ENCODE measurements at regions not wholly inside any gene's neighbourhood (a gene's known extent, or its start where the extent isn't known, plus 50 kb on each side); places are given as distances from the start of the nearest gene placed in this dataset.

GRCh38 chr9:116039312-116039711 is 114.3 kb upstream of the PAPPA start:
- Histone ChIP-seq H3K27me3 (ENCODE audit: insufficient read depth, low read length) (no peaks in the 10 kb centered on the region), H3K4me1 (ENCODE audit: control insufficient read depth, insufficient read depth, low read length, unreplicated experiment) (no peaks in the 10 kb centered on the region), H3K79me2 (ENCODE audit: control insufficient read depth, insufficient read depth, low read length, unreplicated experiment) (no peaks in the 10 kb centered on the region), H3K36me3 (ENCODE audit: insufficient read depth, low read length) (no peaks in the 10 kb centered on the region), H3K4me3 (ENCODE audit: low read depth, low read length) (no peak overlapping the region), H3K27ac (ENCODE audit: low read depth, low read length) (no peak overlapping the region), H2AFZ (ENCODE audit: low read length, unreplicated experiment) (peak overlapping the region; percentile 7)

- H3K4me1 ChIP-seq (ENCODE audit: control insufficient read depth, insufficient read depth, low read length, unreplicated experiment): no peaks in the 10 kb centered on the region
- no peaks in the 10 kb centered on the region for H3K36me3 ChIP-seq (ENCODE audit: insufficient read depth, low read length)
- H3K27me3 ChIP-seq (ENCODE audit: insufficient read depth, low read length): no peaks in the 10 kb centered on the region
- no peak overlapping the region for H3K27ac ChIP-seq (ENCODE audit: low read depth, low read length)
- H2AFZ ChIP-seq (ENCODE audit: low read length, unreplicated experiment): no peak overlapping the region
- no peak overlapping the region for H3K4me3 ChIP-seq (ENCODE audit: low read depth, low read length)
- no peaks in the 10 kb centered on the region for H3K79me2 ChIP-seq (ENCODE audit: control insufficient read depth, insufficient read depth, low read length, unreplicated experiment)
Observed at GRCh38 chr9:116039893-116040292, 113.7 kb upstream of the PAPPA start.

- no peak overlapping the region for H2AFZ ChIP-seq (ENCODE audit: low read length, unreplicated experiment)
- no peaks in the 10 kb centered on the region for H3K4me1 ChIP-seq (ENCODE audit: control insufficient read depth, insufficient read depth, low read length, unreplicated experiment)
- no peaks in the 10 kb centered on the region for H3K36me3 ChIP-seq (ENCODE audit: insufficient read depth, low read length)
- no peak overlapping the region for H3K27ac ChIP-seq (ENCODE audit: low read depth, low read length)
- no peak overlapping the region for H3K4me3 ChIP-seq (ENCODE audit: low read depth, low read length)
- no peaks in the 10 kb centered on the region for H3K27me3 ChIP-seq (ENCODE audit: insufficient read depth, low read length)
- no peaks in the 10 kb centered on the region for H3K79me2 ChIP-seq (ENCODE audit: control insufficient read depth, insufficient read depth, low read length, unreplicated experiment)
Observed at GRCh38 chr9:116042321-116042720, 111.3 kb upstream of the PAPPA start.

- Histone ChIP-seq H3K27ac (ENCODE audit: low read depth, low read length) (no peak overlapping the region), H3K4me1 (ENCODE audit: control insufficient read depth, insufficient read depth, low read length, unreplicated experiment) (no peaks in the 10 kb centered on the region), H3K36me3 (ENCODE audit: insufficient read depth, low read length) (no peaks in the 10 kb centered on the region)
Observed at GRCh38 chr9:116045083-116045482, 108.5 kb upstream of the PAPPA start.

DNA sequence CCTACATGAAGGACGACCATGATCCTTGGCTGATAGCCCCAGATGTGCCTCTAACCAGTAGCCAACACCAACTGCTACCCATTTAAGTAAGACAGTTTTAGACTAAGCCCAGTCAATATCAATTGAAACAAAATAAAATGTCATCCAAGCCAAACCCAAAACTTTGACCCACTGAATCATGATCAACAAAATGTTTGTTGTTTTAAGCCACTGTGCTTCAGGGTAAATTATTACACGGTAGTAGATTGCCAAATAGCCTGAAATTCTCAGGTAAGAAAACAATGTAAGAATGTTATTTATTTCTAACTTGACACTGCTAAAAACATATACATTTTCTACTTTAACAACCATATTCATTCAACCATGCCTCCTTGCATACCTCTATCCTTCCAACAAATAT is 105.5 kb upstream of the PAPPA start:
- no peak overlapping the region for H3K27ac ChIP-seq (ENCODE audit: low read depth, low read length)
- no peaks in the 10 kb centered on the region for H3K36me3 ChIP-seq (ENCODE audit: insufficient read depth, low read length)
- H3K4me3 ChIP-seq (ENCODE audit: low read depth, low read length): no peak overlapping the region
- H2AFZ ChIP-seq (ENCODE audit: low read length, unreplicated experiment): no peak overlapping the region
- H3K27me3 ChIP-seq (ENCODE audit: insufficient read depth, low read length): no peaks in the 10 kb centered on the region
- no peaks in the 10 kb centered on the region for H3K79me2 ChIP-seq (ENCODE audit: control insufficient read depth, insufficient read depth, low read length, unreplicated experiment)
- no peaks in the 10 kb centered on the region for H3K4me1 ChIP-seq (ENCODE audit: control insufficient read depth, insufficient read depth, low read length, unreplicated experiment)

More at GRCh38 chr9:116045083-116045482, 108.5 kb upstream of the PAPPA start:
- Histone ChIP-seq H3K27me3 (ENCODE audit: insufficient read depth, low read length) (no peaks in the 10 kb centered on the region), H2AFZ (ENCODE audit: low read length, unreplicated experiment) (no peak overlapping the region), H3K4me3 (ENCODE audit: low read depth, low read length) (no peak overlapping the region), H3K79me2 (ENCODE audit: control insufficient read depth, insufficient read depth, low read length, unreplicated experiment) (no peaks in the 10 kb centered on the region)

GRCh38 chr9:116049456-116049855 is 104.1 kb upstream of the PAPPA start:
- Histone ChIP-seq H3K79me2 (ENCODE audit: control insufficient read depth, insufficient read depth, low read length, unreplicated experiment) (no peaks in the 10 kb centered on the region), H3K4me1 (ENCODE audit: control insufficient read depth, insufficient read depth, low read length, unreplicated experiment) (no peaks in the 10 kb centered on the region), H3K4me3 (ENCODE audit: low read depth, low read length) (no peak overlapping the region), H3K36me3 (ENCODE audit: insufficient read depth, low read length) (no peaks in the 10 kb centered on the region), H3K27ac (ENCODE audit: low read depth, low read length) (no peak overlapping the region), H2AFZ (ENCODE audit: low read length, unreplicated experiment) (no peak overlapping the region), H3K27me3 (ENCODE audit: insufficient read depth, low read length) (no peaks in the 10 kb centered on the region)

DNA sequence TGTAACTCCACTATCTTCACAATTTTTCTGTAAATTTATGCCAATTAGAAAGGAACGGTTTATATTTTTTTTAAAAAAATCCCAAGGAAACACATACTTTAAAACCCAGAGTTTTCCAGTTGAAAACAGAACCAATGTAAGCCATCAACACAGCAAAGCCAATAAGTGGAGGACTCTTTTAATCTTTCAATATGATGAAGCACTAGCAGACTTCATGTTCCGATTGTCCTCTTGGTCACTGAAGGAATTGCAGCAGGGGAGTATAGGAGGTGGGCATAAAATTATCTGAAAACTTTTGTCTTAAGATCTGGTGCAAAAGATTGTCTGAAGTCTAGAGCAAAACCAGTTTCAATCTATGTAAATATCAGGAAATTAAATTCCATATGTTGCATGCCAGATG is 102.1 kb upstream of the PAPPA start:
- H3K27me3 ChIP-seq (ENCODE audit: insufficient read depth, low read length): no peaks in the 10 kb centered on the region
- no peak overlapping the region for H3K27ac ChIP-seq (ENCODE audit: low read depth, low read length)
- no peaks in the 10 kb centered on the region for H3K79me2 ChIP-seq (ENCODE audit: control insufficient read depth, insufficient read depth, low read length, unreplicated experiment)
- H3K4me1 ChIP-seq (ENCODE audit: control insufficient read depth, insufficient read depth, low read length, unreplicated experiment): no peaks in the 10 kb centered on the region
- H3K4me3 ChIP-seq (ENCODE audit: low read depth, low read length): no peak overlapping the region
- H2AFZ ChIP-seq (ENCODE audit: low read length, unreplicated experiment): no peak overlapping the region
- no peaks in the 10 kb centered on the region for H3K36me3 ChIP-seq (ENCODE audit: insufficient read depth, low read length)

DNA sequence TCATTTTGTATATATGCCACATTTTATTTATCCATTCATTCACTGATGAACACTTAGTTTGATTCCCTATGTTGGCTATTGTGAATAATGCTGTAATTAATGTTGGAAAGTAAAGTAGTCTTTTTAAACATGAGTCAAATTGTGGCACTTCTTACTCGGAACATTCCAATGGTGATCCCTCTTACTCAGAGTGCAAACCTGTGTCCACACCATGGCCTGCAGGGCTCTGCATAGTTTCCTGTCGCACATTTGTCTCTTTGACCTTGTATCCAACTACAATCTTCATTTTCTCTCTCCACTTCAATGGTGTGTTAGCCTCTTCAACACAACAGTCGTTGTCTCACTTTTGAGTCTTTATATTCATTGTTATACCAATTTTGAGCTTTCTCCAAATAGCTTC is 98.1 kb upstream of the PAPPA start:
- Histone ChIP-seq H2AFZ (ENCODE audit: low read length, unreplicated experiment) (no peak overlapping the region), H3K4me3 (ENCODE audit: low read depth, low read length) (no peak overlapping the region), H3K27me3 (ENCODE audit: insufficient read depth, low read length) (no peaks in the 10 kb centered on the region), H3K79me2 (ENCODE audit: control insufficient read depth, insufficient read depth, low read length, unreplicated experiment) (no peaks in the 10 kb centered on the region), H3K4me1 (ENCODE audit: control insufficient read depth, insufficient read depth, low read length, unreplicated experiment) (peaks cover 7% of the 10 kb centered on the region), H3K36me3 (ENCODE audit: insufficient read depth, low read length) (no peaks in the 10 kb centered on the region), H3K27ac (ENCODE audit: low read depth, low read length) (no peak overlapping the region)

- Histone ChIP-seq H3K36me3 (ENCODE audit: insufficient read depth, low read length) (no peaks in the 10 kb centered on the region), H3K79me2 (ENCODE audit: control insufficient read depth, insufficient read depth, low read length, unreplicated experiment) (no peaks in the 10 kb centered on the region), H3K27ac (ENCODE audit: low read depth, low read length) (no peak overlapping the region), H2AFZ (ENCODE audit: low read length, unreplicated experiment) (no peak overlapping the region), H3K4me1 (ENCODE audit: control insufficient read depth, insufficient read depth, low read length, unreplicated experiment) (peaks cover 7% of the 10 kb centered on the region), H3K27me3 (ENCODE audit: insufficient read depth, low read length) (no peaks in the 10 kb centered on the region), H3K4me3 (ENCODE audit: low read depth, low read length) (no peak overlapping the region)
Observed at GRCh38 chr9:116057371-116057770, 96.2 kb upstream of the PAPPA start.

GRCh38 chr9:116058421-116058820 is 95.2 kb upstream of the PAPPA start:
- Histone ChIP-seq H3K27me3 (ENCODE audit: insufficient read depth, low read length) (no peaks in the 10 kb centered on the region), H3K4me3 (ENCODE audit: low read depth, low read length) (no peak overlapping the region), H2AFZ (ENCODE audit: low read length, unreplicated experiment) (peak overlapping the region; percentile 41), H3K4me1 (ENCODE audit: control insufficient read depth, insufficient read depth, low read length, unreplicated experiment) (peaks cover 7% of the 10 kb centered on the region), H3K27ac (ENCODE audit: low read depth, low read length) (no peak overlapping the region; the same call in 1 of the 2 replicates), H3K36me3 (ENCODE audit: insufficient read depth, low read length) (no peaks in the 10 kb centered on the region), H3K79me2 (ENCODE audit: control insufficient read depth, insufficient read depth, low read length, unreplicated experiment) (no peaks in the 10 kb centered on the region)

DNA sequence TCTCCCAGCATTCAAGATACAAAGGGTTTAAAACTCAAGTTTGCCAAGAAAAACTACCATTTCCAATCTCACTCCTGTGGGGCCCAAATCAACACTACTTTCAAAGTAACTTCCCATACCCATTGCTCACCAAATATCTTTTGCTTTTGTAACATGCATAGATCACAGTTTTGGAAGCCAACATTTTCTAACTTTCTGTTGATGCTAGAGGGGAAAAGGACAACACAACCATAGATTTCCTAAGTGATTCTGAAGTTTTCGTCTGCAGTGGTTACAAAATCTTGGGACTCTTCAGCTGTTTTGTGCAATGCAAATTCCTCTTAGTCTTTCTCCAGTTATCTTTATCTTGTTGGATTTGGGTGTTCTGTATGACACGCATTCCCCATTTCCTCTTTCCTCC is 94.1 kb upstream of the PAPPA start:
- peak overlapping the region; percentile 12; the same call in 1 of the 2 replicates for H3K27ac ChIP-seq (ENCODE audit: low read depth, low read length)
- H3K4me1 ChIP-seq (ENCODE audit: control insufficient read depth, insufficient read depth, low read length, unreplicated experiment): peaks cover 7% of the 10 kb centered on the region
- no peaks in the 10 kb centered on the region for H3K79me2 ChIP-seq (ENCODE audit: control insufficient read depth, insufficient read depth, low read length, unreplicated experiment)
- H3K36me3 ChIP-seq (ENCODE audit: insufficient read depth, low read length): no peaks in the 10 kb centered on the region
- no peak overlapping the region for H3K4me3 ChIP-seq (ENCODE audit: low read depth, low read length)
- H3K27me3 ChIP-seq (ENCODE audit: insufficient read depth, low read length): no peaks in the 10 kb centered on the region
- H2AFZ ChIP-seq (ENCODE audit: low read length, unreplicated experiment): no peak overlapping the region
